MM.1S (cell line): ENCODE measurements at regions not wholly inside any gene's neighbourhood (a gene's known extent, or its start where the extent isn't known, plus 50 kb on each side); places are given as distances from the start of the nearest gene placed in this dataset.
A peak's percentile ranks its signal among the peaks of the same experiment; 100 is the strongest.

Source experiments
- DNase-seq: peaks from one replicate; pipeline ENCODE4 v3.0.0-alpha.2; 2015
- H2AFZ ChIP-seq: fragments of 300-600 bp; sonication (generic); 2 replicates; pipeline ENCODE4 v1.6.0; 2016; ENCODE audit warnings: antibody characterized with exemption, low read length
- H3F3A ChIP-seq: fragments of 300-600 bp; sonication (generic); 2 replicates; pipeline ENCODE4 v1.6.1; 2016; ENCODE audit warnings: mild to moderate bottlenecking, antibody characterized with exemption, low read length, moderate library complexity, mixed read lengths; ENCODE audit not compliant: insufficient read depth
- H3K27ac ChIP-seq: fragments of 300-600 bp; sonication (generic); 2 replicates; pipeline ENCODE4 v1.5.1; 2016; ENCODE audit warnings: mild to moderate bottlenecking, low read length
- H3K27me3 ChIP-seq: fragments of 300-600 bp; sonication (generic); replicated peaks from 2 replicates; pipeline ENCODE4 v1.6.0; 2016; ENCODE audit warnings: low read length; ENCODE audit not compliant: insufficient read depth
- H3K36me3 ChIP-seq: fragments of 300-600 bp; sonication (generic); replicated peaks from 2 replicates; pipeline ENCODE4 v1.6.1; 2016; ENCODE audit warnings: mild to moderate bottlenecking, low read length, mixed read lengths; ENCODE audit not compliant: insufficient read depth
- H3K4me1 ChIP-seq: fragments of 300-600 bp; sonication (generic); 2 replicates; pipeline ENCODE4 v1.6.1; 2016; ENCODE audit warnings: low read length, mixed read lengths
- H3K4me2 ChIP-seq: fragments of 300-600 bp; sonication (generic); 2 replicates; pipeline ENCODE4 v1.6.0; 2016; ENCODE audit warnings: low read depth, low read length
- H3K4me3 ChIP-seq: fragments of 300-600 bp; sonication (generic); 2 replicates; pipeline ENCODE4 v1.5.1; 2016; ENCODE audit warnings: low read length, mixed read lengths
- H3K79me2 ChIP-seq: fragments of 300-600 bp; sonication (generic); 2 replicates; pipeline ENCODE4 v1.6.1; 2016; ENCODE audit warnings: mixed run types, low read length, mixed read lengths
- H3K9ac ChIP-seq: fragments of 300-600 bp; sonication (generic); 2 replicates; pipeline ENCODE4 v1.6.1; 2016; ENCODE audit warnings: low read length, mixed read lengths
- H3K9me2 ChIP-seq: fragments of 300-600 bp; sonication (generic); replicated peaks from 2 replicates; pipeline ENCODE4 v1.6.1; 2016; ENCODE audit warnings: mild to moderate bottlenecking, low read length, mixed read lengths; ENCODE audit not compliant: insufficient read depth
- H3K9me3 ChIP-seq: fragments of 300-600 bp; sonication (generic); replicated peaks from 2 replicates; pipeline ENCODE4 v1.6.1; 2016; ENCODE audit warnings: mild to moderate bottlenecking, low read length, mixed read lengths; ENCODE audit not compliant: insufficient read depth
- H4K20me1 ChIP-seq: fragments of 300-600 bp; sonication (generic); 2 replicates; pipeline ENCODE4 v1.6.1; 2016; ENCODE audit warnings: mild to moderate bottlenecking, low read length, moderate library complexity, mixed read lengths; ENCODE audit not compliant: insufficient read depth
- EZH2 ChIP-seq: fragments of 300-600 bp; sonication (generic); optimal IDR thresholded peaks from 2 replicates; pipeline ENCODE3; 2017; ENCODE audit warnings: low read depth, mild to moderate bottlenecking, antibody characterized with exemption, low read length, mixed read lengths
- EZH2phosphoT487 ChIP-seq: fragments of 300-600 bp; sonication (generic); IDR thresholded peaks from 2 replicates; pipeline ENCODE4 v1.6.1; 2018; ENCODE audit warnings: antibody characterized with exemption, low read length
- TF ChIP-seq, protein P1 (sequence below): fragments of 300-600 bp; sonication (generic); IDR thresholded peaks from 2 replicates; pipeline ENCODE4 v1.5.1; 2016; ENCODE audit warnings: antibody characterized with exemption, low read length, mixed read lengths

- H3K4me1 ChIP-seq, result no peaks in the 10 kb centered on the region
- H3K9me3 ChIP-seq, result no peaks in the 10 kb centered on the region
- peak overlapping the region; percentile 22; the same call in 1 of the 2 replicates for H3K4me2 ChIP-seq
- H3K36me3 ChIP-seq, result no peaks in the 10 kb centered on the region
- no peaks in the 10 kb centered on the region for H3K9me2 ChIP-seq
- DNase-seq, result peak; percentile 46
- H3F3A ChIP-seq, result no peaks in the 10 kb centered on the region
- no peaks in the 10 kb centered on the region for H4K20me1 ChIP-seq
- H3K27me3 ChIP-seq, result no peaks in the 10 kb centered on the region; the same call in 1 of the 2 replicates
- no peaks in the 10 kb centered on the region for H3K79me2 ChIP-seq
- TF ChIP-seq EZH2, result no peak
- TF ChIP-seq, protein P1, sequence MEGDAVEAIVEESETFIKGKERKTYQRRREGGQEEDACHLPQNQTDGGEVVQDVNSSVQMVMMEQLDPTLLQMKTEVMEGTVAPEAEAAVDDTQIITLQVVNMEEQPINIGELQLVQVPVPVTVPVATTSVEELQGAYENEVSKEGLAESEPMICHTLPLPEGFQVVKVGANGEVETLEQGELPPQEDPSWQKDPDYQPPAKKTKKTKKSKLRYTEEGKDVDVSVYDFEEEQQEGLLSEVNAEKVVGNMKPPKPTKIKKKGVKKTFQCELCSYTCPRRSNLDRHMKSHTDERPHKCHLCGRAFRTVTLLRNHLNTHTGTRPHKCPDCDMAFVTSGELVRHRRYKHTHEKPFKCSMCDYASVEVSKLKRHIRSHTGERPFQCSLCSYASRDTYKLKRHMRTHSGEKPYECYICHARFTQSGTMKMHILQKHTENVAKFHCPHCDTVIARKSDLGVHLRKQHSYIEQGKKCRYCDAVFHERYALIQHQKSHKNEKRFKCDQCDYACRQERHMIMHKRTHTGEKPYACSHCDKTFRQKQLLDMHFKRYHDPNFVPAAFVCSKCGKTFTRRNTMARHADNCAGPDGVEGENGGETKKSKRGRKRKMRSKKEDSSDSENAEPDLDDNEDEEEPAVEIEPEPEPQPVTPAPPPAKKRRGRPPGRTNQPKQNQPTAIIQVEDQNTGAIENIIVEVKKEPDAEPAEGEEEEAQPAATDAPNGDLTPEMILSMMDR, result peak; percentile 83
- peak overlapping the region; percentile 23 for H2AFZ ChIP-seq
- H3K27ac ChIP-seq, result no peak overlapping the region
- no peak overlapping the region for H3K4me3 ChIP-seq
- H3K9ac ChIP-seq, result no peak overlapping the region
These were observed 81.0 kb downstream of the BUD13 start for GRCh38 chr11:116691771-116692177.

- Histone ChIP-seq H3K27ac (no peak overlapping the region), H3K4me3 (no peak overlapping the region), H3K9me2 (no peaks in the 10 kb centered on the region), H2AFZ (no peak overlapping the region), H3K4me1 (no peaks in the 10 kb centered on the region), H3F3A (no peaks in the 10 kb centered on the region), H3K9ac (no peak overlapping the region), H3K4me2 (no peak overlapping the region), H3K9me3 (no peaks in the 10 kb centered on the region), H3K36me3 (no peaks in the 10 kb centered on the region), H3K79me2 (no peaks in the 10 kb centered on the region), H4K20me1 (no peaks in the 10 kb centered on the region), H3K27me3 (no peaks in the 10 kb centered on the region; the same call in 1 of the 2 replicates)
- no peak for DNase-seq
- TF ChIP-seq EZH2phosphoT487 (no peak), EZH2 (no peak)
- TF ChIP-seq, protein P1, result no peak
These were observed 82.2 kb downstream of the BUD13 start for GRCh38 chr11:116690611-116691010.

- TF ChIP-seq, protein P1, result no peak
- TF ChIP-seq EZH2phosphoT487, result no peak
- no peak for TF ChIP-seq EZH2
- H3K9me3 ChIP-seq, result no peaks in the 10 kb centered on the region
These were observed 83.2 kb downstream of the BUD13 start for GRCh38 chr11:116689413-116690127.

More at GRCh38 chr11:116689413-116690127, 83.2 kb downstream of the BUD13 start:
- no peaks in the 10 kb centered on the region for H3K79me2 ChIP-seq
- H3F3A ChIP-seq, result no peaks in the 10 kb centered on the region
- H3K27me3 ChIP-seq, result no peaks in the 10 kb centered on the region
- no peak overlapping the region for H3K4me2 ChIP-seq
- no peaks in the 10 kb centered on the region for H3K4me1 ChIP-seq
- H2AFZ ChIP-seq, result no peak overlapping the region
- no peaks in the 10 kb centered on the region for H3K36me3 ChIP-seq
- no peaks in the 10 kb centered on the region for H4K20me1 ChIP-seq
- DNase-seq, result no peak
- H3K4me3 ChIP-seq, result no peak overlapping the region
- no peak overlapping the region for H3K9ac ChIP-seq
- no peaks in the 10 kb centered on the region for H3K9me2 ChIP-seq
- H3K27ac ChIP-seq, result no peak overlapping the region
